K562 (cell line): ENCODE measurements at regions not wholly inside any gene's neighbourhood (a gene's known extent, or its start where the extent isn't known, plus 50 kb on each side); places are given as distances from the start of the nearest gene placed in this dataset.

ENCODE experiments used
- CBX5 ChIP-seq: IDR thresholded peaks from 2 replicates; pipeline ENCODE4 v1.6.1; 2014; ENCODE audit warnings: low read depth, borderline replicate concordance
- CSDE1 ChIP-seq, 2 experiments: fragments of 450-650 bp; IDR thresholded peaks; 2 replicates each; pipeline ENCODE4 v1.6.1; 2016; ENCODE audit warnings: mild to moderate bottlenecking in 1 of 2
- EP300 ChIP-seq: IDR thresholded peaks from 2 replicates; pipeline ENCODE4 v1.6.1; 2012; ENCODE audit warnings: low read length, improper control_type of control experiment
- ETV5 ChIP-seq: sonication (generic); formaldehyde crosslinking; IDR thresholded peaks from 2 replicates; pipeline ENCODE4 v1.4.0; 2020; ENCODE audit warnings: low read depth, mild to moderate bottlenecking, missing genetic modification reagents
- EZH2 ChIP-seq: IDR thresholded peaks from 2 replicates; pipeline ENCODE4 v1.6.1; 2012; ENCODE audit warnings: low read depth, mild to moderate bottlenecking, inconsistent platforms, low read length, borderline replicate concordance
- FOXP1 ChIP-seq: sonication (generic); formaldehyde crosslinking; IDR thresholded peaks from 2 replicates; pipeline ENCODE4 v1.8.0; 2022; ENCODE audit warnings: mild to moderate bottlenecking, missing genetic modification reagents
- NFXL1 ChIP-seq: fragments of 450-650 bp; formaldehyde crosslinking; IDR thresholded peaks from 2 replicates; pipeline ENCODE4 v1.4.0; 2021; ENCODE audit warnings: mild to moderate bottlenecking
- OTX1 ChIP-seq: fragments of 450-650 bp; formaldehyde crosslinking; IDR thresholded peaks from 2 replicates; pipeline ENCODE4 v1.4.0; 2022; ENCODE audit warnings: mild to moderate bottlenecking
- PHF8 ChIP-seq: fragments of 200-600 bp; sonication (generic); IDR thresholded peaks from 2 replicates; pipeline ENCODE4 v1.6.1; 2012; ENCODE audit warnings: mixed run types, mild to moderate bottlenecking, inconsistent platforms, low read length, moderate library complexity, borderline replicate concordance
- RBFOX2 ChIP-seq: fragments of 200-400 bp; formaldehyde crosslinking; IDR thresholded peaks from 2 replicates; pipeline ENCODE4 v1.6.1; 2017; ENCODE audit warnings: low read depth, mild to moderate bottlenecking, low read length, moderate library complexity
- SREBF1 ChIP-seq: fragments of 150-350 bp; IDR thresholded peaks from 2 replicates; pipeline ENCODE4 v1.6.1; 2014; ENCODE audit warnings: antibody characterized with exemption, low read depth, low read length, borderline replicate concordance
- TCF7 ChIP-seq: sonication (generic); IDR thresholded peaks from 2 replicates; pipeline ENCODE4 v1.6.1; 2016; ENCODE audit warnings: antibody characterized with exemption, borderline replicate concordance
- TF ChIP-seq, protein P1 (sequence below): sonication (generic); formaldehyde crosslinking; IDR thresholded peaks from 2 replicates; pipeline ENCODE4 v1.9.0; 2022; ENCODE audit warnings: mild to moderate bottlenecking, missing genetic modification reagents

DNA sequence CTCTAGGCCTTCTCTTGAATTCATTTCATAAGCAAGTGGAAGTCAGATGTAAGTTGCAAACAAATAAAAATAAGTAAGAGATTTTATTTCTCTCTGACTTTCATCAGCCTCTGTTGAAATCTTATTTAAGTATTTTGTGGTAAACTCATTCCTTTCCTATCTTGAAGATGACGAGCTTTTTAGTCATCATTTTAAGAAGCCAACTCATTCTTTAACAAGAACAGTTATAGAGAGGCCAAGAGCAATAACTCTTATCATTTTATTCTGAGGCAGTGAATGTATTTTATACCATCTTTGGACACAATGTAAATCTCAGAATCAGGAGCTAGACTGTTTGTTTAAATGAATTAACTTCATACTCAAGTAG is 147.5 kb upstream of the MBNL1 start:
- no peak for TF ChIP-seq RBFOX2
- TF ChIP-seq OTX1 = no peak
- TF ChIP-seq NFXL1 (CRISPR knock-in tag) = no peak
- no peak for TF ChIP-seq CSDE1 (IDR thresholded peaks at IDR 0.05)
- no peak for TF ChIP-seq PHF8
- no peak for TF ChIP-seq CBX5
- TF ChIP-seq FOXP1 (CRISPR knock-in tag) = no peak
- TF ChIP-seq EZH2 = no peak
- TF ChIP-seq ETV5 = no peak
- no peak for TF ChIP-seq EP300
- TF ChIP-seq SREBF1 = no peak
- TF ChIP-seq, protein P1, sequence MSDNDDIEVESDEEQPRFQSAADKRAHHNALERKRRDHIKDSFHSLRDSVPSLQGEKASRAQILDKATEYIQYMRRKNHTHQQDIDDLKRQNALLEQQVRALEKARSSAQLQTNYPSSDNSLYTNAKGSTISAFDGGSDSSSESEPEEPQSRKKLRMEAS (CRISPR knock-in tag) = no peak
- no peak for TF ChIP-seq TCF7
